ENCODE measurements at regions not wholly inside any gene's neighbourhood (a gene's known extent, or its start where the extent isn't known, plus 50 kb on each side); places are given as distances from the start of the nearest gene placed in this dataset.
"Not testable (repeated sequence)": the region's sequence is repeated elsewhere in the genome, so short reads cannot be mapped to it uniquely, and the experiment has no call there.

DNA sequence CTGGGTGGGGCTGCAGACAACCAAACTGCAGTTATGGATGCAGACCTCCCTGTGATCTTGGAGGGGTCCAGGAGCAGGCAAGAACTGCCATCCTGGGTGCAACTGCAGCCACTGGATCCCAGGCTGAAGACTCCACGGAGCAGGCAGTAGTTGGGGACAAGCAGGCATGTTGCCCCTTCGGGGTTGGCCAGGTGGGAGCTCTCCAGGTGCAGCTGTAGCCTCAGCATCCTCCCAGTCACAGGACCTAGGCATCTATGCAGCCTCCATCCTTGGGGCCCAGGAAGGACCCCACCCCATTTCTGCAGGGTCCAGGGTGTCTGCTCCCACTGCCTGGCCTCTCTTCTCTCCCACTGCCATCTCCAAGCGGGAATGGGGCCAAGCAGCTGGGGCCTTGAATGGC, 322.2 kb upstream of the RBMS3 start:
- DNase-seq, result no peak

GRCh38 chr3:28971156-28971555, 309.7 kb upstream of the RBMS3 start:
- no peak for DNase-seq

DNA sequence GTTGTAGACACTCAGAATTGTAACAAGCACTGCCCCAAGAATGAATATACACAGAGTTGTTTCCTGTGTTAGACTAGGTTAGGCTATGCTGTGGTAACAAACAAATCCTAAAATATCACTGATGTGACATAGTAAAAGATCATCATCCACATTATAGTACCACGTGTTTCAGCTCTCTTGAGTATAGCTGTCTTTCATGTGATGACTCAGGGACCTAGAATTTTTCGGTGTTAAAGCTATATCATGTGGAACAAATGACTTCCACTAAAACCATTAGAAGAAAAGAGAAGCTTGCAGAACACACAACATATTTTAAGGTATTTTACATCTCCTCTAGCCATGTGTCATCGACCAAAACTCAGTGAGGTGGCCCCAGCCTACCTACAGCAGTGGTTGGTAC, 307.9 kb upstream of the RBMS3 start:
- DNase-seq, result no peak

- DNase-seq, result no peak
Measured at GRCh38 chr3:28973609-28974008, 307.3 kb upstream of the RBMS3 start.

- no peak for DNase-seq
Measured at GRCh38 chr3:28978092-28978491, 302.8 kb upstream of the RBMS3 start.

DNA sequence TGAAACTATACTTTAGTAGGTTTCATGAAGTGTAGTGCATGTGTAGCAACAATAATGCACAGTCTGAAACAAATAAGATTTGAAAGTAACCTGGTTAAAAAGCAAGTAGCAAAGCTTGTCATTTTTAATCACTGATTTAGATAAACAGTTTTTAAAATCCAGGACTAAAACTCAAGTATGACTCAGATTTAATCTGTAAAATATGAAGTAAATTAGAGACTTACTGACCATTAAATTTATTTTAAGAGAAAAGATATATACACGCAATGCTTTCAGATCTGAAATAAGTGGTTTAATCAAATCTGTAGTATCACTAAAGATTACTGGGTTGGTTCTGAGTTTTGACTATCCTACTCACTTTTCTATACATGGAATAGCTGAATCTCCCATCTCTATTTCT, 300.7 kb upstream of the RBMS3 start:
- no peak for DNase-seq

- DNase-seq, result no peak
Measured at GRCh38 chr3:28980631-28981030, 300.2 kb upstream of the RBMS3 start.

GRCh38 chr3:28982906-28983305, 298.0 kb upstream of the RBMS3 start:
- DNase-seq, result no peak

GRCh38 chr3:28986922-28987321, 293.9 kb upstream of the RBMS3 start:
- no peak for DNase-seq

GRCh38 chr3:28989646-28990089, 291.2 kb upstream of the RBMS3 start:
- DNase-seq, result peak; percentile 51 to 61

DNA sequence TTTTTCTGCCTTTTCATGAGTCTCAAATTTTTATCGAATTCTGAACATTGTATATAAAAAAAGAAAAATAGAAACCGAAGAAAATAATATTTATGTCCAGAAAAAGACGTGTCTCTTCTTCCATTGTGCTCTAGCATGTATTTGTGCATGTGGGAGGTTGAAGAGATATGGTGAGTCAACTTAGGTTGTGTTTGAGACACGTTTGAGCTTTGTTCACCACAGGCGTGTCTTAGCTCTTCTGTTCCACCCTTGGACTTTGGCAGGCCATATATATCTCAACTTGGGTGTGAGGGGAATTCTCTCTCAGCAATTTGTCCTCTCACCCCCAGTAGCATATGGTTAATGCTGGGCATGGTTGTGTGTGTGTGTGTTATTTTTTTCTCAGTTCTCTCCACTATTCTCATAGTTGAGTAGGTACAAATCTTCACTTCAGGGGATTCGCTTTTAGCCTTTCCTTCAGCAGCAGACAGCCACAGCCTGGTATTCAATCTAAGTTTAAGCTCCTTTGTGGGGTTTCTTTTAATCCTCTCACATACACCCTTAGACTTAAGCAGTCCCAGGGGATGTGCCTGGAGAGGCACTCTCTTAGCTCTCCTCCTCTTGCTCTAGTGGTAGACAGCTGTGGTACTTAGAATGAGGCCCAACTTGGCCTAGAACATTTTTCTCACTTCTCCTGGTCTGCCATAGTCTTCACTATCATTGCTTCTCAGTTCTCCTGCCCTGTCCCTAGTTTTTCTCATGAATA, 286.5 kb upstream of the RBMS3 start:
- DNase-seq, result no peak

DNA sequence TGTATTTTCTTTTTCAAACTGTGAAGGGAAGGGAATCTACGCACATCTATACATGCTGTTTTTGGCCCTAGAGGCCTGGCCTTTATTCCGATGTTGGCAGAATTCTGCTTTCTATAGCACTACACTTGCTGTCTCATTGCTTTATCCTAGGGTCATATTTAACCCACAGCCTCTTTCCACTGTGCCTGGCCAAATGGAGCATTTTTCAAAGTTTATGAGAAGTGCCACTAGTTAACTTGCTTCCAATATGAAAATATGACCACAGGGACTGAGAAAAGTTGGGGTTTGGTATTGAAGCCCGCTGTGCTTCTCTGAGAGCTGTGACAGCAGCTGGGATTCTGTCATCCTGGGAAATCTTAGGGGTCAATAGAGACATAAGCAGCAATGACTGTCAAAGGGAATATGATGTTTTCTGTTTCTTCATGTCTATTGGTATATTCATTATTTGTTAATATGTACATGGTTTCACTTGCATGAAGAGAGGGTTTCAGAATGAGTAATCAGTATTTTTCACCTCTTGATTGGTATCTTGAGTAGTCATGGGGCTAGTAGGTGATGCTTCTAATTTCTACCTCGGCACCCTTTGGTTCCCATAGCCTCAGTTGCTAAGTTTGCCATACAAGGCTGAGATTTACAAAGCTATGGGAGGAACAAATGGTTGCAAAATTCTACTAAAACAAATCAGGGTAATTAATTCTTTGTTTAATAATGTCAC, 275.8 kb upstream of the RBMS3 start:
- no peak for DNase-seq

DNA sequence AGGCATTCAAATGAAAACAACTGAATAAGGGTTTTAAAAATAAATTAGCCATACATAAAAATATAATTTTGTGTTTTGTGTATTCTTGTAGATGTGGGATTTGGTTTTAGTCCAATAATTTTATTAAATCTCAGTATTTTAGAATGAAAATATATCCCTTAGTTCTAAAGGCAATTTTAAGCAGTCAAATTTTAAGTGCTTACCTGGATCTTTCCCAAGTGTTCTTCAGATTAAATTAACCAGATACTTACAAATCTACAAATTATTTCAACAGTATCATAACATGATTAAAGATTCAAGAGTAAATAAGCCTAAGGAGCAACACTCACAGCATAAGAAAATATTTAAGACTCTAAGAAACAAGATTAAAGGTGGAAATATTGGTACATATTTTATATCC, 275.0 kb upstream of the RBMS3 start:
- no peak for DNase-seq

GRCh38 chr3:29011441-29011840, 269.4 kb upstream of the RBMS3 start:
- DNase-seq, result no peak

- no peak for DNase-seq
Measured at GRCh38 chr3:29011966-29012365, 268.9 kb upstream of the RBMS3 start.

DNA sequence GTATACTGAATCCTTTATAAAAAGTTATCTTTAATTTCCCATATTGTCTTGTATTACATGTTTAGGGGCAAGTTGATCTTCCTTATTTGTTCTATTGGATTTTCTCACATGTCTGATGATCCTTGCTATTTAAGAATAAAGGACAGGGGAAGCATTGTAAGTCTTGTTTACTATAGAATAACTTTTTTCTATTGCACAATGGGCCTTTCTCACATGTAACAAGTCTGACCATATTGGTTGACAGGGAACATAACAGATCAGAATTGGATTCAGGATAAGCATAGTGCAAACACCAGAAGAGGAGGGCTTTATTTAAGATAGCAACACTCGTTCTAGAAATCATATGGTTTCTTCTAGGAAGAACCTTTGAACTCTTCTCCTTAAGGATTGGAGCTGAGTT, 257.9 kb upstream of the RBMS3 start:
- no peak for DNase-seq

GRCh38 chr3:29026286-29026685, 254.6 kb upstream of the RBMS3 start:
- no peak for DNase-seq

GRCh38 chr3:29026959-29027358, 253.9 kb upstream of the RBMS3 start:
- no peak for DNase-seq

- DNase-seq, result not testable (repeated sequence)
Measured at GRCh38 chr3:29031175-29031574, 249.7 kb upstream of the RBMS3 start.

GRCh38 chr3:29033511-29033910, 247.4 kb upstream of the RBMS3 start:
- no peak for DNase-seq

DNA sequence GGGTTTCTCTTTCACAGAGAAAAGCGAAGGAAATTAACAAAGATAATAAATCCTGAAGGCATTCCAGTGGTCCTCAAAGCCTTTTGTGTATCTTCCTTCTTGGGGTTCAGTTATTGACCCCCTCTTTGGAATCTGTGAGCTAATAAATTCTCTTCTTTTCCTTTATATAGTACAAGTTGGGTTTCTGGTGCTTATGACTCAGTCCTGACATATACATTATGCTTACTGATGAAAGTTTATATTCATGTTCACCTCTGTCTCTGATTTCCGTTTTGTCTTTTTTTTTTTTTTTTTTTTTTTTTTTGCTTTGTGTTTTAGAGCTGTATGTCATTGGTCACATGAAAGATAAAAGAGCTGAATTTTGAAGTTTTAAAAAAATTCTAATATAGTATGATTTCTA, 230.7 kb upstream of the RBMS3 start:
- DNase-seq, result no peak

DNA sequence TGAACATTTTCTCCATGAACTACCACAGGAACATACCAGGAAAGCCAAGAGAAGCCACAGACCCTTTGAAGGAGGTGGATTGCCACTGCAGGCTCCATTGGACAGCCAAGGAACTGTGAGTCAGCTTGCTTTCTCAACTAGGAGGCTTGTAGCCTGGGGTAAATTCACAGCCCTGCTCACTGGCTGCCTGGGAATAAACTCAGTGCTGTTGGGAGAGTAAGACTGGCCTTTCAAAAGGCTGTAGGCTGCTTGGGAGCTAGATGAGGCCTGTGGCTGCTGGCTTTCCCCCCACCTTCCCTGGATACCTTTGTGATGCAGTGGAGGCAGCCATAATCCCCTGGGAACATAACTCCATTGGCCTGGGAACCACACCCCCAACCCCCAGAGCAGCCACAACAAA, 223.5 kb upstream of the RBMS3 start:
- no peak for DNase-seq

- DNase-seq, result no peak
Measured at GRCh38 chr3:29064085-29064484, 216.8 kb upstream of the RBMS3 start.

- DNase-seq, result no peak
Measured at GRCh38 chr3:29065211-29065785, 215.6 kb upstream of the RBMS3 start.

All from Kasumi-1 (cell line).